ENCODE measurements at regions not wholly inside any gene's neighbourhood (a gene's known extent, or its start where the extent isn't known, plus 50 kb on each side); places are given as distances from the start of the nearest gene placed in this dataset.

DNA sequence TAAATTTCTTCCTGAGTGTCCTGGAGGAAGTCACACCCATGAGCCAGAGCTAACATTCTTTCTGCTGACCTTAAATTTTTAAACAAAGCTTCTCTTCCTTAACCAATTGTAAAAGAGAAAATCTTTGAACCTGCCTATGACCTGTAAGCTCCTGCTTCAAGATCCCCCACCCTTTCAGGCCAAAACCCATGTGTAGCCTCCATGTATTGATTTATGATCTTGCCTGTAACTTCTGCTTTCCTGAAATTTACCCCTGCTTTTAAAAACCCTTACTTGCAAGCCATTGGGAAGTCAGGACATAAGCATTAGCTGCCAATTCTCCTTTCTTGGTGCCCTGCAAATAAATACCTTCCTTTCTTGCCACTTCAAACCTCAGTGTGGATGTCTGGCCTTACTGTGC is 68.5 kb upstream of the HECTD2 start:
- no peak for TF ChIP-seq FOXJ3 (CRISPR knock-in tag; IDR thresholded peaks at IDR 0.05; ENCODE audit: borderline replicate concordance)
- no peak for TF ChIP-seq PRRX2 (CRISPR knock-in tag; IDR thresholded peaks at IDR 0.05)
- TF ChIP-seq ZNF423 (CRISPR knock-in tag; IDR thresholded peaks at IDR 0.05): no peak
- no peak for TF ChIP-seq SP1 (CRISPR knock-in tag; conservative IDR thresholded peaks at IDR 0.05)
- TF ChIP-seq, protein P1, sequence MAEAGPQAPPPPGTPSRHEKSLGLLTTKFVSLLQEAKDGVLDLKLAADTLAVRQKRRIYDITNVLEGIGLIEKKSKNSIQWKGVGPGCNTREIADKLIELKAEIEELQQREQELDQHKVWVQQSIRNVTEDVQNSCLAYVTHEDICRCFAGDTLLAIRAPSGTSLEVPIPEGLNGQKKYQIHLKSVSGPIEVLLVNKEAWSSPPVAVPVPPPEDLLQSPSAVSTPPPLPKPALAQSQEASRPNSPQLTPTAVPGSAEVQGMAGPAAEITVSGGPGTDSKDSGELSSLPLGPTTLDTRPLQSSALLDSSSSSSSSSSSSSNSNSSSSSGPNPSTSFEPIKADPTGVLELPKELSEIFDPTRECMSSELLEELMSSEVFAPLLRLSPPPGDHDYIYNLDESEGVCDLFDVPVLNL (CRISPR knock-in tag; IDR thresholded peaks at IDR 0.05; ENCODE audit: borderline replicate concordance, low read depth): no peak
- no peak for TF ChIP-seq RORB (CRISPR knock-in tag; IDR thresholded peaks at IDR 0.05)
- no peak for TF ChIP-seq EMX1 (CRISPR knock-in tag; IDR thresholded peaks at IDR 0.05)
- no peak for TF ChIP-seq FOXK1 (CRISPR knock-in tag; IDR thresholded peaks at IDR 0.05)
- no peak for TF ChIP-seq SOX15 (CRISPR knock-in tag; IDR thresholded peaks at IDR 0.05)
- TF ChIP-seq NR2C2 (CRISPR knock-in tag; IDR thresholded peaks at IDR 0.05): no peak
- no peak for TF ChIP-seq HMGA2 (CRISPR knock-in tag; IDR thresholded peaks at IDR 0.05)
- TF ChIP-seq, protein P2, sequence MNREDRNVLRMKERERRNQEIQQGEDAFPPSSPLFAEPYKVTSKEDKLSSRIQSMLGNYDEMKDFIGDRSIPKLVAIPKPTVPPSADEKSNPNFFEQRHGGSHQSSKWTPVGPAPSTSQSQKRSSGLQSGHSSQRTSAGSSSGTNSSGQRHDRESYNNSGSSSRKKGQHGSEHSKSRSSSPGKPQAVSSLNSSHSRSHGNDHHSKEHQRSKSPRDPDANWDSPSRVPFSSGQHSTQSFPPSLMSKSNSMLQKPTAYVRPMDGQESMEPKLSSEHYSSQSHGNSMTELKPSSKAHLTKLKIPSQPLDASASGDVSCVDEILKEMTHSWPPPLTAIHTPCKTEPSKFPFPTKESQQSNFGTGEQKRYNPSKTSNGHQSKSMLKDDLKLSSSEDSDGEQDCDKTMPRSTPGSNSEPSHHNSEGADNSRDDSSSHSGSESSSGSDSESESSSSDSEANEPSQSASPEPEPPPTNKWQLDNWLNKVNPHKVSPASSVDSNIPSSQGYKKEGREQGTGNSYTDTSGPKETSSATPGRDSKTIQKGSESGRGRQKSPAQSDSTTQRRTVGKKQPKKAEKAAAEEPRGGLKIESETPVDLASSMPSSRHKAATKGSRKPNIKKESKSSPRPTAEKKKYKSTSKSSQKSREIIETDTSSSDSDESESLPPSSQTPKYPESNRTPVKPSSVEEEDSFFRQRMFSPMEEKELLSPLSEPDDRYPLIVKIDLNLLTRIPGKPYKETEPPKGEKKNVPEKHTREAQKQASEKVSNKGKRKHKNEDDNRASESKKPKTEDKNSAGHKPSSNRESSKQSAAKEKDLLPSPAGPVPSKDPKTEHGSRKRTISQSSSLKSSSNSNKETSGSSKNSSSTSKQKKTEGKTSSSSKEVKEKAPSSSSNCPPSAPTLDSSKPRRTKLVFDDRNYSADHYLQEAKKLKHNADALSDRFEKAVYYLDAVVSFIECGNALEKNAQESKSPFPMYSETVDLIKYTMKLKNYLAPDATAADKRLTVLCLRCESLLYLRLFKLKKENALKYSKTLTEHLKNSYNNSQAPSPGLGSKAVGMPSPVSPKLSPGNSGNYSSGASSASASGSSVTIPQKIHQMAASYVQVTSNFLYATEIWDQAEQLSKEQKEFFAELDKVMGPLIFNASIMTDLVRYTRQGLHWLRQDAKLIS (CRISPR knock-in tag; IDR thresholded peaks at IDR 0.05; ENCODE audit: borderline replicate concordance): no peak
- TF ChIP-seq, protein P3, sequence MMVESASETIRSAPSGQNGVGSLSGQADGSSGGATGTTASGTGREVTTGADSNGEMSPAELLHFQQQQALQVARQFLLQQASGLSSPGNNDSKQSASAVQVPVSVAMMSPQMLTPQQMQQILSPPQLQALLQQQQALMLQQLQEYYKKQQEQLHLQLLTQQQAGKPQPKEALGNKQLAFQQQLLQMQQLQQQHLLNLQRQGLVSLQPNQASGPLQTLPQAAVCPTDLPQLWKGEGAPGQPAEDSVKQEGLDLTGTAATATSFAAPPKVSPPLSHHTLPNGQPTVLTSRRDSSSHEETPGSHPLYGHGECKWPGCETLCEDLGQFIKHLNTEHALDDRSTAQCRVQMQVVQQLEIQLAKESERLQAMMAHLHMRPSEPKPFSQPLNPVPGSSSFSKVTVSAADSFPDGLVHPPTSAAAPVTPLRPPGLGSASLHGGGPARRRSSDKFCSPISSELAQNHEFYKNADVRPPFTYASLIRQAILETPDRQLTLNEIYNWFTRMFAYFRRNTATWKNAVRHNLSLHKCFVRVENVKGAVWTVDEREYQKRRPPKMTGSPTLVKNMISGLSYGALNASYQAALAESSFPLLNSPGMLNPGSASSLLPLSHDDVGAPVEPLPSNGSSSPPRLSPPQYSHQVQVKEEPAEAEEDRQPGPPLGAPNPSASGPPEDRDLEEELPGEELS (CRISPR knock-in tag; IDR thresholded peaks at IDR 0.05): no peak
- no peak for TF ChIP-seq TCF7 (CRISPR knock-in tag; IDR thresholded peaks at IDR 0.05; ENCODE audit: low read depth)
- TF ChIP-seq, protein P4, sequence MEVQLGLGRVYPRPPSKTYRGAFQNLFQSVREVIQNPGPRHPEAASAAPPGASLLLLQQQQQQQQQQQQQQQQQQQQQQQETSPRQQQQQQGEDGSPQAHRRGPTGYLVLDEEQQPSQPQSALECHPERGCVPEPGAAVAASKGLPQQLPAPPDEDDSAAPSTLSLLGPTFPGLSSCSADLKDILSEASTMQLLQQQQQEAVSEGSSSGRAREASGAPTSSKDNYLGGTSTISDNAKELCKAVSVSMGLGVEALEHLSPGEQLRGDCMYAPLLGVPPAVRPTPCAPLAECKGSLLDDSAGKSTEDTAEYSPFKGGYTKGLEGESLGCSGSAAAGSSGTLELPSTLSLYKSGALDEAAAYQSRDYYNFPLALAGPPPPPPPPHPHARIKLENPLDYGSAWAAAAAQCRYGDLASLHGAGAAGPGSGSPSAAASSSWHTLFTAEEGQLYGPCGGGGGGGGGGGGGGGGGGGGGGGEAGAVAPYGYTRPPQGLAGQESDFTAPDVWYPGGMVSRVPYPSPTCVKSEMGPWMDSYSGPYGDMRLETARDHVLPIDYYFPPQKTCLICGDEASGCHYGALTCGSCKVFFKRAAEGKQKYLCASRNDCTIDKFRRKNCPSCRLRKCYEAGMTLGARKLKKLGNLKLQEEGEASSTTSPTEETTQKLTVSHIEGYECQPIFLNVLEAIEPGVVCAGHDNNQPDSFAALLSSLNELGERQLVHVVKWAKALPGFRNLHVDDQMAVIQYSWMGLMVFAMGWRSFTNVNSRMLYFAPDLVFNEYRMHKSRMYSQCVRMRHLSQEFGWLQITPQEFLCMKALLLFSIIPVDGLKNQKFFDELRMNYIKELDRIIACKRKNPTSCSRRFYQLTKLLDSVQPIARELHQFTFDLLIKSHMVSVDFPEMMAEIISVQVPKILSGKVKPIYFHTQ (CRISPR knock-in tag; IDR thresholded peaks at IDR 0.05): no peak
- ChIA-PET CTCF (interaction anchor here (1.0 kb wide), 1 partner anchor 43 kb away, joined by 4 read pairs; no protein-coding TSS in a partner anchor), POLR2A (no interaction called here)
- no peak overlapping the region for H3K27ac Mint-ChIP-seq
- peaks cover 8% of the 10 kb centered on the region for H3K9me3 Mint-ChIP-seq
- H3K36me3 Mint-ChIP-seq: no peaks in the 10 kb centered on the region
- H3K4me3 Mint-ChIP-seq: no peak overlapping the region
- peaks cover 4% of the 10 kb centered on the region; the same call in 1 of the 2 replicates for H3K4me1 Mint-ChIP-seq
- DNase-seq (ENCODE audit: low spot score) (no peak), ATAC-seq (no peak)
- no peaks in the 10 kb centered on the region for H3K27me3 Mint-ChIP-seq (ENCODE audit: low read depth)

DNA sequence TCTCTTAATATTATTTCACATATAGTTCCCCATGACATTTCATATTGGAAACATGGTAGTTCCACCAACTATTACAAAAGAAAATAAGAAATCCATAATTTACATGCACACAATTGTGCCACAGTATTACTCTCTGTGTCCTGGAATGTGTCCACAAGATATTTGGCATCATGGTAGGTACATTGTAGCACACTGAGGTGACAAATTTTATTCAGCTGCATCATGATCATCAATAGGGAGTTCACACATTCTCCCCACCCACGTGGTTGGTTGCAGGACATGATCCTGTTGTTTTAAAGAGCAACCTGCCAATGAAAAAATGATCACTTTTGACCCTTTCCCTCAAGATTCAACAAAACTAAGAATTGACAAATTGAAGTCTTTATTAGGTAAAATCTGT is 67.1 kb upstream of the HECTD2 start:
- H3K36me3 Mint-ChIP-seq: no peaks in the 10 kb centered on the region
- CTCF ChIA-PET: no interaction called here
- ATAC-seq (no peak), DNase-seq (ENCODE audit: low spot score) (no peak)
- H3K27ac Mint-ChIP-seq: no peak overlapping the region
- TF ChIP-seq TP53 (CRISPR knock-in tag; IDR thresholded peaks at IDR 0.05) (no peak), NR2C2 (CRISPR knock-in tag; IDR thresholded peaks at IDR 0.05) (no peak), SMAD3 (CRISPR knock-in tag; IDR thresholded peaks at IDR 0.05; ENCODE audit: borderline replicate concordance) (no peak), ZNF138 (CRISPR knock-in tag; conservative IDR thresholded peaks at IDR 0.05) (no peak)
- TF ChIP-seq, protein P5, sequence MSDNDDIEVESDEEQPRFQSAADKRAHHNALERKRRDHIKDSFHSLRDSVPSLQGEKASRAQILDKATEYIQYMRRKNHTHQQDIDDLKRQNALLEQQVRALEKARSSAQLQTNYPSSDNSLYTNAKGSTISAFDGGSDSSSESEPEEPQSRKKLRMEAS (CRISPR knock-in tag; IDR thresholded peaks at IDR 0.05): no peak
- peaks cover 4% of the 10 kb centered on the region; the same call in 1 of the 2 replicates for H3K4me1 Mint-ChIP-seq
- no peaks in the 10 kb centered on the region for H3K27me3 Mint-ChIP-seq (ENCODE audit: low read depth)
- H3K9me3 Mint-ChIP-seq: peaks cover 8% of the 10 kb centered on the region
- no peak overlapping the region for H3K4me3 Mint-ChIP-seq
- POLR2A ChIA-PET: no interaction called here

Data from WTC11 (cell line).